Thymus (tissue), 11 donors: ENCODE measurements at regions not wholly inside any gene's neighbourhood (a gene's known extent, or its start where the extent isn't known, plus 50 kb on each side); places are given as distances from the start of the nearest gene placed in this dataset.

ENCODE experiments used
- DNase-seq, 9 donors: peaks; one replicate each; pipeline ENCODE4 v3.0.0-alpha.2; 2013; ENCODE audit warnings: low spot score in 9 of 9, low read depth in 6 of 9, missing footprints in 1 of 9
- H3K27ac ChIP-seq, 2 donors: one replicate each; pipeline ENCODE4 v1.5.1; 2013; ENCODE audit warnings: control low read depth in 1 of 2, low read depth in 1 of 2, low read length in 1 of 2, mild to moderate bottlenecking in 1 of 2, moderate library complexity in 1 of 2
- H3K27me3 ChIP-seq, 2 donors: one replicate each; pipeline ENCODE4 v1.5.1; 2013; ENCODE audit warnings: low read length in 1 of 2; ENCODE audit not compliant: control insufficient read depth in 2 of 2, insufficient read depth in 1 of 2
- H3K36me3 ChIP-seq, 2 donors: one replicate each; pipeline ENCODE4 v1.5.1; 2013; ENCODE audit warnings: low read length in 1 of 2, mild to moderate bottlenecking in 1 of 2, moderate library complexity in 1 of 2; ENCODE audit not compliant: control insufficient read depth in 2 of 2, insufficient read depth in 2 of 2
- H3K4me1 ChIP-seq, 2 donors: one replicate each; pipeline ENCODE4 v1.5.1; 2013; ENCODE audit warnings: low read length in 2 of 2; ENCODE audit not compliant: control insufficient read depth in 2 of 2, insufficient read depth in 2 of 2
- H3K4me3 ChIP-seq, 2 donors: one replicate each; pipeline ENCODE4 v1.5.1; 2013; ENCODE audit warnings: low read length in 2 of 2, control low read depth in 1 of 2, mild to moderate bottlenecking in 1 of 2
- H3K9me3 ChIP-seq, 2 donors: one replicate each; pipeline ENCODE4 v1.5.1; 2013; ENCODE audit warnings: low read length in 1 of 2, mild to moderate bottlenecking in 1 of 2; ENCODE audit not compliant: control insufficient read depth in 2 of 2, insufficient read depth in 1 of 2
- WGBS: extraction: QIAGEN DNeasy Blood & Tissue Kit; methylation state at CpG from one replicate; pipeline ENCODE4 v1.1.7; 2013; 5-methylcytosine and 5-hydroxymethylcytosine counted together
- donor health status: healthy.

- no peak overlapping the region for H3K27ac ChIP-seq
- no peak overlapping the region for H3K4me3 ChIP-seq
- H3K27me3 ChIP-seq, result no peaks in the 10 kb centered on the region
- 84% methylated on average over 3 of the region's 3 CpGs for WGBS
- H3K9me3 ChIP-seq, result peaks cover 0 to 12% of the 10 kb centered on the region in 2 donors
- no peaks in the 10 kb centered on the region for H3K36me3 ChIP-seq
- DNase-seq, result no peak
- no peaks in the 10 kb centered on the region for H3K4me1 ChIP-seq
These were observed 178.3 kb upstream of the LRATD1 start for GRCh38 chr2:14454202-14454601.

GRCh38 chr2:14459786-14460325 is 172.7 kb upstream of the LRATD1 start:
- Histone ChIP-seq H3K36me3 (no peaks in the 10 kb centered on the region), H3K27me3 (no peaks in the 10 kb centered on the region), H3K4me1 (no peaks in the 10 kb centered on the region), H3K27ac (no peak overlapping the region), H3K4me3 (no peak overlapping the region), H3K9me3 (peaks cover 0 to 10% of the 10 kb centered on the region in 2 donors)
- no peak for DNase-seq
- 93% methylated on average over 1 of the region's 1 CpG for WGBS

- Histone ChIP-seq H3K4me3 (no peak overlapping the region), H3K4me1 (no peaks in the 10 kb centered on the region), H3K9me3 (no peaks in the 10 kb centered on the region), H3K36me3 (no peaks in the 10 kb centered on the region), H3K27ac (no peak overlapping the region), H3K27me3 (no peaks in the 10 kb centered on the region)
- WGBS, result 90% methylated on average over 5 of the region's 5 CpGs
- no peak for DNase-seq
These were observed 156.5 kb upstream of the LRATD1 start for GRCh38 chr2:14475994-14476393.

DNA sequence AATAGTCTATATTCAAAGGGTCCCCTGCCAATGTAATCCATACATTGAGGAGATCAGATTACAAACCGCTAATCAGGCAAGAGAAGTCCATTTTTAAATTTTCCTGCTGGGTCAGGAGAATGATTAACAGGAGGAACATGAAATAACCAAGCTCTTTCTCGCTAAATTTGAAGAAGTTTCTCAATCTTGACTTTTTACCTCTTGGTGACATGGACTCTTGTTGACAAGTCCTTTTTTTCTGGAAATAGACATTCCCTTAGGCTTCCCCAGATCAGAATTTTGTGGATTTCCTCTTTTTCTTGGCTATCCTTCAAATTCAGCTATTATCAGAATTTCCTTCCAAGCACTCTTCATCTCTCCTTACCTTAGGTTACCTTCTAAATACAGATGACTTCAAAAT is 153.0 kb upstream of the LRATD1 start:
- no peaks in the 10 kb centered on the region for H3K4me1 ChIP-seq
- WGBS, result 75% methylated on average over 2 of the region's 2 CpGs
- DNase-seq, result no peak
- no peaks in the 10 kb centered on the region for H3K36me3 ChIP-seq
- H3K27ac ChIP-seq, result no peak overlapping the region
- no peaks in the 10 kb centered on the region for H3K9me3 ChIP-seq
- H3K4me3 ChIP-seq, result no peak overlapping the region
- no peaks in the 10 kb centered on the region for H3K27me3 ChIP-seq

- Histone ChIP-seq H3K4me1 (no peaks in the 10 kb centered on the region), H3K4me3 (no peak overlapping the region), H3K9me3 (no peaks in the 10 kb centered on the region), H3K36me3 (no peaks in the 10 kb centered on the region), H3K27ac (no peak overlapping the region), H3K27me3 (no peaks in the 10 kb centered on the region)
- 48% methylated on average over 2 of the region's 2 CpGs for WGBS
- DNase-seq, result no peak
These were observed 152.4 kb upstream of the LRATD1 start for GRCh38 chr2:14480120-14480519.

GRCh38 chr2:14480906-14481305 is 151.6 kb upstream of the LRATD1 start:
- 93% methylated on average over 1 of the region's 1 CpG for WGBS
- H3K4me1 ChIP-seq, result no peaks in the 10 kb centered on the region

GRCh38 chr2:14492920-14493503 is 139.5 kb upstream of the LRATD1 start:
- Histone ChIP-seq H3K36me3 (no peaks in the 10 kb centered on the region), H3K27ac (no peak overlapping the region), H3K9me3 (no peaks in the 10 kb centered on the region), H3K4me3 (no peak overlapping the region), H3K4me1 (no peaks in the 10 kb centered on the region), H3K27me3 (no peaks in the 10 kb centered on the region)
- no peak for DNase-seq
- 80% methylated on average over 3 of the region's 3 CpGs for WGBS

More at GRCh38 chr2:14480906-14481305, 151.6 kb upstream of the LRATD1 start:
- no peak for DNase-seq
- no peaks in the 10 kb centered on the region for H3K9me3 ChIP-seq
- no peak overlapping the region for H3K4me3 ChIP-seq
- no peak overlapping the region for H3K27ac ChIP-seq
- H3K36me3 ChIP-seq, result no peaks in the 10 kb centered on the region
- H3K27me3 ChIP-seq, result no peaks in the 10 kb centered on the region

- no peaks in the 10 kb centered on the region for H3K27me3 ChIP-seq
- no peaks in the 10 kb centered on the region for H3K9me3 ChIP-seq
- no peak for DNase-seq
- H3K4me3 ChIP-seq, result no peak overlapping the region
- H3K27ac ChIP-seq, result no peak overlapping the region
- 52% methylated on average over 1 of the region's 1 CpG for WGBS
- no peaks in the 10 kb centered on the region for H3K36me3 ChIP-seq
- H3K4me1 ChIP-seq, result no peaks in the 10 kb centered on the region
These were observed 137.8 kb upstream of the LRATD1 start for GRCh38 chr2:14494759-14495158.

DNA sequence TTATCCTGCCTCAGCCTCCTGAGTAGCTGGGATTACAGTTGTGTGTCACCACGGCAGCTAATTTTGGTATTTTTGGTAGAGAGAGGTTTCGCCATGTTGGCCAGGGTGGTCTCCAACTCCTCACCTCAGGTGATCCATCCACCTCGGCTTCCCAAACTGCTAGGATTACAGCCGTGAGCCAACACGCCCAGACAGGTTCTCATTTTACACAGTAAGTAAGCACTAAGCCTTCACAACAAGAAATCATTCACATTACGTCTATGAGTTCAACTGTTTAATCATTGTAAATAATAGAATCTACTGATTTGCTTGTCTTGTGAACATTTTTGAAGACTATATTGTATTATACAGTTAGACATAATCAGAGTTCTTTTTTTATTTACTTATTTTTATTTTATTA is 131.5 kb upstream of the LRATD1 start:
- no peaks in the 10 kb centered on the region for H3K27me3 ChIP-seq
- no peak for DNase-seq
- H3K9me3 ChIP-seq, result peaks cover 0 to 3% of the 10 kb centered on the region in 2 donors
- 91% methylated on average over 6 of the region's 6 CpGs for WGBS
- H3K36me3 ChIP-seq, result no peaks in the 10 kb centered on the region
- no peaks in the 10 kb centered on the region for H3K4me1 ChIP-seq
- no peak overlapping the region for H3K27ac ChIP-seq
- H3K4me3 ChIP-seq, result no peak overlapping the region
